Lower lobe of right lung (tissue), 2 donors: ENCODE measurements at regions not wholly inside any gene's neighbourhood (a gene's known extent, or its start where the extent isn't known, plus 50 kb on each side); places are given as distances from the start of the nearest gene placed in this dataset.
"Not testable (repeated sequence)": the region's sequence is repeated elsewhere in the genome, so short reads cannot be mapped to it uniquely, and the experiment has no call there.

Source experiments
- ATAC-seq, 2 donors: fragments of 200-7000 bp; cut with Tn5 transposase; one replicate each; pipeline ENCODE4 v1.9.1; 2020 to 2022; ENCODE audit warnings: mild to moderate bottlenecking in 2 of 2, moderate library complexity in 2 of 2
- DNase-seq: peaks from one replicate; pipeline ENCODE4 v3.0.0-alpha.2; 2020
- H3K27ac ChIP-seq: fragments of 200-600 bp; one replicate; pipeline ENCODE4 v1.8.0; 2022
- H3K27me3 ChIP-seq: fragments of 200-600 bp; one replicate; pipeline ENCODE4 v1.8.0; 2022; ENCODE audit warnings: low read depth
- H3K36me3 ChIP-seq: fragments of 200-600 bp; one replicate; pipeline ENCODE4 v1.8.0; 2022; ENCODE audit warnings: mild to moderate bottlenecking
- H3K4me1 ChIP-seq: fragments of 200-600 bp; one replicate; pipeline ENCODE4 v1.8.0; 2022
- H3K4me3 ChIP-seq: fragments of 200-600 bp; one replicate; pipeline ENCODE4 v1.8.0; 2022; ENCODE audit warnings: mild to moderate bottlenecking
- H3K9me3 ChIP-seq: fragments of 200-600 bp; one replicate; pipeline ENCODE4 v1.8.0; 2022
- CTCF ChIP-seq: fragments of 200-600 bp; IDR thresholded peaks from one replicate; pipeline ENCODE4 v1.8.0; 2022; ENCODE audit warnings: antibody characterized with exemption, mild to moderate bottlenecking
- intact Hi-C: fragments of 100-400 bp; cut with DNase I; formaldehyde crosslinking; loops from one replicate; pipeline ENCODE4 v1.11.0; 2022
- donor health status: DM: no; HTN: yes; CAD: no; lungs with severe emphysema.

- intact Hi-C loops, result no loop called here
- ATAC-seq, result no peak
- no peaks in the 10 kb centered on the region for H3K4me1 ChIP-seq
Observed at GRCh38 chr13:85990397-85990796, 191.2 kb upstream of the SLITRK6 start.

GRCh38 chr13:85985797-85986196 is 186.6 kb upstream of the SLITRK6 start:
- DNase-seq (no peak), ATAC-seq (no peak)
- no peaks in the 10 kb centered on the region for H3K4me1 ChIP-seq
- no peak for TF ChIP-seq CTCF
- no peak overlapping the region for H3K4me3 ChIP-seq
- H3K27ac ChIP-seq, result no peak overlapping the region
- H3K27me3 ChIP-seq, result no peaks in the 10 kb centered on the region
- intact Hi-C loops, result no loop called here
- H3K9me3 ChIP-seq, result no peaks in the 10 kb centered on the region
- H3K36me3 ChIP-seq, result no peaks in the 10 kb centered on the region

More at GRCh38 chr13:85990397-85990796, 191.2 kb upstream of the SLITRK6 start:
- DNase-seq, result no peak
- Histone ChIP-seq H3K9me3 (no peaks in the 10 kb centered on the region), H3K27me3 (no peaks in the 10 kb centered on the region), H3K36me3 (no peaks in the 10 kb centered on the region), H3K27ac (no peak overlapping the region), H3K4me3 (no peak overlapping the region)
- TF ChIP-seq CTCF, result no peak

- Histone ChIP-seq H3K4me3 (no peak overlapping the region), H3K9me3 (no peaks in the 10 kb centered on the region), H3K4me1 (no peaks in the 10 kb centered on the region), H3K27ac (no peak overlapping the region), H3K27me3 (no peaks in the 10 kb centered on the region), H3K36me3 (no peaks in the 10 kb centered on the region)
- no peak for TF ChIP-seq CTCF
- intact Hi-C loops, result no loop called here
- no peak for DNase-seq
- ATAC-seq, result no peak
Observed at GRCh38 chr13:85982102-85982501, 182.9 kb upstream of the SLITRK6 start.

- H3K4me1 ChIP-seq, H3K9me3 ChIP-seq, H3K4me3 ChIP-seq, DNase-seq, H3K27ac ChIP-seq, H3K36me3 ChIP-seq, ATAC-seq, H3K27me3 ChIP-seq, intact Hi-C loops: not testable (repeated sequence)
Observed at GRCh38 chr13:85980447-85980846, 181.2 kb upstream of the SLITRK6 start.

GRCh38 chr13:85976242-85976641 is 177.0 kb upstream of the SLITRK6 start:
- DNase-seq, result no peak
- Histone ChIP-seq H3K4me3 (no peak overlapping the region), H3K36me3 (no peaks in the 10 kb centered on the region), H3K27me3 (no peaks in the 10 kb centered on the region), H3K27ac (no peak overlapping the region), H3K4me1 (no peaks in the 10 kb centered on the region), H3K9me3 (no peaks in the 10 kb centered on the region)
- intact Hi-C loops, result no loop called here
- ATAC-seq, result no peak
- TF ChIP-seq CTCF, result no peak

GRCh38 chr13:85974608-85975366 is 175.6 kb upstream of the SLITRK6 start:
- intact Hi-C loops, result no loop called here
- H3K27me3 ChIP-seq, result no peaks in the 10 kb centered on the region
- no peaks in the 10 kb centered on the region for H3K4me1 ChIP-seq
- H3K27ac ChIP-seq, result no peak overlapping the region
- H3K9me3 ChIP-seq, result no peaks in the 10 kb centered on the region
- H3K4me3 ChIP-seq, result no peak overlapping the region
- no peak for TF ChIP-seq CTCF
- no peak for DNase-seq
- no peak for ATAC-seq
- no peaks in the 10 kb centered on the region for H3K36me3 ChIP-seq
